Activated CD4-positive, CD25-positive, alpha-beta regulatory T cell (primary cell): ENCODE measurements at regions not wholly inside any gene's neighbourhood (a gene's known extent, or its start where the extent isn't known, plus 50 kb on each side); places are given as distances from the start of the nearest gene placed in this dataset.

Source experiments
- DNase-seq, 4 experiments: peaks; one replicate each; lab custom pipeline; 2025; lab: John Stamatoyannopoulos, UW

GRCh38 chr18:4854671-4855070 lies 342.4 kb downstream of the AKAIN1 start:
- DNase-seq = no peak

GRCh38 chr18:4851301-4851976 lies 345.6 kb downstream of the AKAIN1 start:
- DNase-seq = no peak

DNA sequence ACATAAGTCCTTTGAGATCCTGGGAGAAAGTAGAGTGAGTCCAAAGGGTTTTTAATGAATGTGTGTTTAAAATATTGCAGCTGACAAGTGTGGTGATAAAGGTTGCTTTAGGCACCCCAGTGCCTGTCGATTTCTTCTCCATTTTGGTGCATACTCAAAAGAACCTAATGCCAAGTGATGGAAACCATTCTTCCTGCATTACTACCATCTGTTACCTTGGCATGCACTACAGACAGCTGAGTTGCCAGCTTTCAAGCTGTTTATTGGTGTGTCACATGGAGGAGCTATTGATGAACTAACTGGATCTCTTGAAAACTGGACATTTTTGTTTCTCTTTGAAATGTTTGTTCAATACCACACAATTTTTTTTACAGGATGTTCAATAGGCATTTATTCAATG lies 350.0 kb downstream of the AKAIN1 start:
- no peak for DNase-seq

DNA sequence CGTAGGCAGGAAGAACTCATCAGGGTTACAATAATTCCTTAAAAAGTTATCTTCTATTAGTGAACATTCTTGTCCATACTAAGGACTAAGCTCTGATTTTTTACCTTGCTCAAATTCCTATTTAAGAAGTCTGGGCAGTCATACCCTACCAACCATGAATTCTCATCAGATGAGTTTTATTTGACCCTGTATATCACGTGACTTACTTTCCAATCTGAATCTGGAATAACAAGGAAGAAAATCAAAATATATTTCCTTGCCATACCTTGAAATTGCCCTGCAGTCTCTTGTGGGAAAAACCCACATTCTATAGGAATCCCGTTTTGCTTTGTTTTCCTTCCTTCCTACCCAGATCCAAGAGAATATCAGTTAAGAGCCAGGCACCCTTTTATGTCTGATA lies 352.7 kb downstream of the AKAIN1 start:
- DNase-seq = no peak

DNA sequence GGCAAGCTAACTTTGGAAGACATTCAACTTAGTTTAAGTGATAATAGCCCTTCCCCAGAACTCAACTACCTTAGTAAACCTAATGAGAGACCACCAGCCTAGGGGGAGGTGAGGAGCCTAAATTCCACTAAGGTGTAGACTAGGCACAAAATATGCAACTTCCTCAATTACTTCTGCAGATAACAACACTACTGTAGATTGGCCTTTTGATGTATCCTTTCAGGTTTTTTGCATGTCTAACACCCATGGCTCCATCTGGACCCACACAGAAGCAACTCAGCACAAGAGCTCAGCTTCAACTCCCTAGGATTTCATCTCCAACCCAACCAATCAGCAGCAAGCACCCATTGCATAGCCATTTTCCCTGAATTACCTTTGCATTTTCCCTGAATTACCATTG lies 353.3 kb downstream of the AKAIN1 start:
- no peak for DNase-seq

GRCh38 chr18:4842751-4843150 lies 354.3 kb downstream of the AKAIN1 start:
- no peak for DNase-seq

DNA sequence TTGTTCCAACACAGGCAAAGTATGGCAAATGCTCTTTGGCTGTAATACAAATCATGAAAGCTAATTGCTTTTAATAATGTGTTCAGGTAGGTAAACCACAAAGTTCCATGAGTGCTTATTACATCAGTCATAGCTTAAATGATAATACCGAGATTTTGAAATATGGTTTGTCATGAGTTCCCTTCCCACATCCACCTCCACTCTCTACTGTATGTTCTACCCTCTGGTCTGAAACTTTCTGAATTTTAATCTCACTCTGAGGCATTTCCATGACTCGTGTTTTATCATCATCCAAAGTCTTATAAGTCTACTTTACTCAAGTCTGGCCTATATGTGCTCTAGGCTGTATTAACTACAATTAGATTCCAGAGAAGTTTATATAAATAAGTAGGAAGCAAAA lies 354.8 kb downstream of the AKAIN1 start:
- no peak for DNase-seq

DNA sequence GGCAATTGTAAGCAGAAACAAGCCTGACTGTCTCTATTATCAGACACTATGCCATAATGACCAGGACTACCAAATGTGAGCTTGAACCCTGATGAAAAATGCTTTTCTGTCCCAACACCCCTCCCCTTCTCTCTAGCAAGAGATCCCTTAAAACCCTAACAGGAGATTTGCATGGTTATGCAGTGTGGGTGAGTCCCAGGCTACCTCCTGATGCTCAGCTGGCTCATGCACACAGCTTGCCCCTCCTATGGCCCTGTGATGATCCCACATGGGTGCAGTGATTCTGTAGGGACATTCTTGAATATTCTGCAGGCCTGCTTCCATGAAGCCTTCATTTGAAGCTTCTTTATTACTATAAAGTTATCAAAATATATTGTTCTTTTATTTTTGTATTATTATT lies 357.4 kb downstream of the AKAIN1 start:
- no peak for DNase-seq

DNA sequence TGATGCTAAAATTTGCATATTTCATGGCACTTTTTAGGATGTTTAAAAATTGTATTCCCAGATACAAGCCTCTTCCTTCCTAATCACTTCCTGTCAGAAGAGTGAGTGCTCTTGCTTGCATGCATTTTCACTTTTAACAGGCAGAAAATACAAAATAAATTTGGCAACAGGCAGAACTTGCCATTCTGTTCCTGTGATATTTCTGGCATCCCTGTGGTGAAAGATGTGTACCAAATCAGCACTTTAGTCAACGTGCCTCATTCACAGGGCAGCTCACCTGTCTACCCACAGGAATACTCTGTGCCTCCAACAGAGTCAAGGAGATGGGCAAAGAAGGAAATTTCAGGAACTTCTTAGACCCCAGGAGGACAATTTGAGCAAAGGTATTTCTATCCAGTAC lies 360.9 kb downstream of the AKAIN1 start:
- DNase-seq = no peak

- no peak for DNase-seq
Observed at GRCh38 chr18:4831791-4832375, 365.2 kb downstream of the AKAIN1 start.

DNA sequence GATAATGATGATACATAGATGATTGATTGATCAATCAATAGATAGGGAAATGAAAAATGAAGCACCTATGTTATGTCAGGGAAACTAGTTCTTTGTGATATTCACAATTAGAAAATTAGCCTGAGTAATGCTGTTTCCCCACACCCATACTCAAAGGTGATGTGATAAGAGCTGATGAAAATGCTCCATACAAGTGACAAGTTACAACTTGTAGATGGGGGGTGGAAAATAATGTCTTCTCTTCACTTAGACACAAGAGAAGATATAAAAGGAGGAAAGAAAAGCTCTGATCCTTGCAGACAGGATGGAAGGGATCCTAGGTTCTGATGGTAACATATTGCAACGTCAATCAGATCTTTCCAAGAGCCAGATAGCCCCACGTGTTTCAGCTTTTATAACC lies 365.9 kb downstream of the AKAIN1 start:
- DNase-seq = no peak

- no peak for DNase-seq
Observed at GRCh38 chr18:4823091-4823490, 368.0 kb upstream of the DLGAP1 start.

DNA sequence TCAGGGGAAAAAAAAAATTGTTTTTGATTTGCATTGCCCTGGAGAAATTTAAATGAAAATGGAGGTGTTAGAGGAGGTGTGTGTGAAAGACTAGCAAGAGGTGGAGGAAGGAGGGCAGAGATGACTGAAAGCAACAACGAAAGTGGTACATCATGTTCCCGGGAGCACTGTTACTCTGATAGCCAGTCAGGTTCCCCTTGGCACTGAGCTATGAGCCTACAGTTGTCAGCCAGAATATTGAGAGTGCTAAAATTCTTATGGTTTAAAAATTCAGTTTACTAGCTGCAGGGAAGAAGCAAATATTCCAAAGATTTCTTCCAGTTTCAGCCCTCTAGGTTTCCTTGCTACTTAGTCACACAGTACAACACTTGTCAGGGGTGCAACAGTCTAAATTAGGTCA lies 366.7 kb upstream of the DLGAP1 start:
- DNase-seq = no peak

DNA sequence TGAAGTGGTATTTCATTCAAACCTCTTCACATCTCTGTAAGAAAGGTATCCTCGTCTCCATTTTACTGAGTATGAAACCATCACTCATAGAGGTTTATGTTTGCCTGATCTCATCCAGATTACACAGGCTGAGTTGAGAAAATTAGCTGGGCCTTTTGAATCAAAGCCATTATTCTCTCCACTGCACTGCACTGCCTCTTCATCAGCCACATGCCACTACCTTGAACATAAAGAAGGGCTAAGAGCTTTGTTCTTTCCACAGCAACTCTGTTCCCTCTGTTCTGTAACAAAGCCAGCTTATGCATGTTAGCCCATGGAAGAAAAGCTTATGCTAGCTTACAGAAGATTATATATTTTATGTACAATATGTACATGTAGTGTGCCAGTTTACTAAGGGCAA lies 362.6 kb upstream of the DLGAP1 start:
- DNase-seq = no peak

- DNase-seq = no peak
Observed at GRCh38 chr18:4813708-4814107, 358.6 kb upstream of the DLGAP1 start.

DNA sequence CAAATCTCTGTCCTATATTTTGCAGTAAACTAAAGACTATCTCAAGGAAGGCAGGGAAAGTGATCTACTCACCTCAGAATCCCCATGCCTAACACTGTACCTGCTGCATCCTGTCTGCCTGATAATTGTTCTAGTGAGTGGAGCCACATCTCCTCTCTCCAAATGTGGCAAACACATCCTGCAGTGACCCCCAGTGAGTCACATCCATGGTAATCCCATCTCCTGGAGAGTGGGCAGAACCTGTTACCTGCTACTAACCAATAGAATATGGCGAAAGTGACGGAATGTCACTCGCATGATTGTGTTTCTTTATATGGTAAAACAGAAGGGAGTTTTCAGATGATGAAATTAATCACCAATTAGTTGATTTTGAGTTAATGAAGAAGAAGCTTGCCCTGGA lies 353.8 kb upstream of the DLGAP1 start:
- DNase-seq = no peak

- DNase-seq = no peak
Observed at GRCh38 chr18:4807604-4808293, 352.6 kb upstream of the DLGAP1 start.

DNA sequence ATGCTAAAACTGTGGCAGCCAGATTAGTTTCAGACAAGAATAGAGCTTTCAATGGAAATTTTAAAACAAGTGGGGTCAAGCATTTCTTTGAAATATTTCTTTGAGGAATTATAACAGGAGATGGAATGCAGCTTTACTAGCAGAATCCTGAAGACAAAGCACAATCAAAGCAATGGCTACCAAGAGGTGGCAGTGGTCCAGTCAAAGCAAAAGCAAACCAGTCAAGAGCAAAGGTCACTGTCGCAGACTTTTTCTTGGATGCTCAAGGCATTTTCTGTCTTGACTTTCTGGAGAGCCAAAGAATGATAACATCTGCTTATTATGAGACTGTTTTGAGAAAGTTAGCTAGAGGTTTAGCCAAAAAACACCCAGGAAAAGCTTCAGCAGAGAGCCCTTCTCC lies 351.2 kb upstream of the DLGAP1 start:
- no peak for DNase-seq

DNA sequence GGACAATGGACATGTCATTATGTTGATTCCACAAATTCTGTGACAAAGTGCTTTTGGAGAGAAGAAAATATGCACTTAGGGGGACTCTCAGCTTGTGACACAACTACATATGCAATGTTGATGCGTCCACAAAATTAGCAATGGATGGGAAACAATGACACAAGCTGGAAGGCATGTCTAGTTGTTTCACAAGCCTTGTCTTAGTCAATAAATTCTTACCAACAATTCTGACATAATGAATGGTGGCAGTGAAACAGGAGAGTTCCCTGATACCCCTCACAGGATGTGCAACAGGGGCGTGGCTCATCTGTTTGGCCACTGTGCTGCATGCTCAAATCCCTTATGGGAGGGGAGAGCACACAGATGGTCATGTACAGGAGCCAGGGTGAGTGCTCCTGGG lies 347.2 kb upstream of the DLGAP1 start:
- no peak for DNase-seq

DNA sequence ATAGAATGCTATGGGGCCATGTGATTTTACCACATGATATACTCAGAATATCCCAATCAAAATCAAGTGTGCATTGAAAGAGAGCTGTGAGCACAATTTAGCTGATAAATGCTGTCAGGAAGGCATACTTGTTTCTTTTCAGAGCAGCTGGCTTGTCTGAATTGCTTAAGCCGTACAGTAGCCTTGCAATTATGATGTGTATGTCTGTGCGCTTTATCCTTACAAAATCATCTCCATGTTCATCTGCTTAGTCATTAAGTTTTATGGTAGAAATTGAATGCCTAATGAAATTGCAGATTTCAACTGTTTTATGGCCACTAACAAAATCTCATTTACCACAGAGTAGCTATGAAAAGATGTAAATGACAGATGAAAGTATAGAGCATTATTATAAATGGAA lies 346.0 kb upstream of the DLGAP1 start:
- DNase-seq = no peak

GRCh38 chr18:4797002-4797685 lies 342.0 kb upstream of the DLGAP1 start:
- DNase-seq = no peak

- no peak for DNase-seq
Observed at GRCh38 chr18:4789506-4789905, 334.4 kb upstream of the DLGAP1 start.

GRCh38 chr18:4781873-4782272 lies 326.8 kb upstream of the DLGAP1 start:
- no peak for DNase-seq
